Fibroblast of lung (primary cell): ENCODE measurements at regions not wholly inside any gene's neighbourhood (a gene's known extent, or its start where the extent isn't known, plus 50 kb on each side); places are given as distances from the start of the nearest gene placed in this dataset.

Source experiments
- EZH2 ChIP-seq: IDR thresholded peaks from 2 replicates; pipeline ENCODE4 v1.5.1; 2012; ENCODE audit warnings: low read length, control low read depth, mild to moderate bottlenecking; ENCODE audit errors: missing control alignments
- TF ChIP-seq, protein P1 (sequence below), 2 donors: IDR thresholded peaks in 1 of 2; conservative IDR thresholded peaks in 1 of 2; 1 replicate in 1 of 2; 2 replicates in 1 of 2; pipeline ENCODE4 v1.5.1; 2011 to 2012; ENCODE audit warnings: low read length in 2 of 2, control low read depth in 1 of 2, inconsistent platforms in 1 of 2, low read depth in 1 of 2, mild to moderate bottlenecking in 1 of 2

DNA sequence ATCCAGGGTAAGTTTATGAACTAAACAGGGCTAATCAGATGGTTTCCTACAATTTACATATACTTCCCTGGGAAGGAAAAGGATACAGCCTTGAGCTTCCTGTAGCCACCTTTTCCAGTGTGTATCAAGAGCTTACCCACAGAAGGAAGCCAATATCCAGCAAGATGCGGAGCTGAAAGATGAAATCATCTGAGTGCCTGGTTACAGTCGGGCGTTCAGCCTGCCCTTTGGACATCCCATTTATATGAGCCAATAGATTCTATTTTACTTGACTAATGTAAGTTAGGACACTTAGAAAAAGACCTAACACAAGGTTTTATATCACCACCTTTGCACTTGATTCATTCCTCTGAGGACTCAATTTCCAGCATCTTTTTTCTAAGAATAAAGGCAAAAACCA, 108.2 kb downstream of the UCHL5 start:
- TF ChIP-seq EZH2 = no peak
- TF ChIP-seq, protein P1, sequence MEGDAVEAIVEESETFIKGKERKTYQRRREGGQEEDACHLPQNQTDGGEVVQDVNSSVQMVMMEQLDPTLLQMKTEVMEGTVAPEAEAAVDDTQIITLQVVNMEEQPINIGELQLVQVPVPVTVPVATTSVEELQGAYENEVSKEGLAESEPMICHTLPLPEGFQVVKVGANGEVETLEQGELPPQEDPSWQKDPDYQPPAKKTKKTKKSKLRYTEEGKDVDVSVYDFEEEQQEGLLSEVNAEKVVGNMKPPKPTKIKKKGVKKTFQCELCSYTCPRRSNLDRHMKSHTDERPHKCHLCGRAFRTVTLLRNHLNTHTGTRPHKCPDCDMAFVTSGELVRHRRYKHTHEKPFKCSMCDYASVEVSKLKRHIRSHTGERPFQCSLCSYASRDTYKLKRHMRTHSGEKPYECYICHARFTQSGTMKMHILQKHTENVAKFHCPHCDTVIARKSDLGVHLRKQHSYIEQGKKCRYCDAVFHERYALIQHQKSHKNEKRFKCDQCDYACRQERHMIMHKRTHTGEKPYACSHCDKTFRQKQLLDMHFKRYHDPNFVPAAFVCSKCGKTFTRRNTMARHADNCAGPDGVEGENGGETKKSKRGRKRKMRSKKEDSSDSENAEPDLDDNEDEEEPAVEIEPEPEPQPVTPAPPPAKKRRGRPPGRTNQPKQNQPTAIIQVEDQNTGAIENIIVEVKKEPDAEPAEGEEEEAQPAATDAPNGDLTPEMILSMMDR (conservative IDR thresholded peaks at IDR 0.05 in 1 of 2, IDR thresholded peaks at IDR 0.05 in 1 of 2; ENCODE audit: low read depth in 1 of 2, low read length in 2 of 2) = no peak
